Stomach (tissue), 4 donors: ENCODE measurements at regions not wholly inside any gene's neighbourhood (a gene's known extent, or its start where the extent isn't known, plus 50 kb on each side); places are given as distances from the start of the nearest gene placed in this dataset.

Experiments used
- EP300 ChIP-seq: sonication (generic); formaldehyde crosslinking; IDR thresholded peaks from one replicate; pipeline ENCODE4 v1.6.1; 2017; ENCODE audit warnings: antibody characterized with exemption
- POLR2A ChIP-seq, 4 donors: fragments of 450-650 bp; IDR thresholded peaks; one replicate each; pipeline ENCODE4 v1.6.1; 2016; ENCODE audit warnings: antibody characterized with exemption in 4 of 4, control low read depth in 2 of 4, mild to moderate bottlenecking in 1 of 4, moderate library complexity in 1 of 4
- POLR2AphosphoS5 ChIP-seq, 3 donors: sonication (generic); formaldehyde crosslinking; IDR thresholded peaks; one replicate each; pipeline ENCODE4 v1.6.1; 2016; ENCODE audit warnings: antibody characterized with exemption in 3 of 3
- TF ChIP-seq, protein P1 (sequence below), 7 experiments: fragments of 450-650 bp in 4 of 7; fragments of 200-600 bp in 3 of 7; sonication (generic) in 3 of 7; IDR thresholded peaks; one replicate each; pipeline ENCODE4 v1.5.1; 2016 to 2019; ENCODE audit warnings: antibody characterized with exemption in 7 of 7, control low read depth in 2 of 7, mild to moderate bottlenecking in 1 of 7

DNA sequence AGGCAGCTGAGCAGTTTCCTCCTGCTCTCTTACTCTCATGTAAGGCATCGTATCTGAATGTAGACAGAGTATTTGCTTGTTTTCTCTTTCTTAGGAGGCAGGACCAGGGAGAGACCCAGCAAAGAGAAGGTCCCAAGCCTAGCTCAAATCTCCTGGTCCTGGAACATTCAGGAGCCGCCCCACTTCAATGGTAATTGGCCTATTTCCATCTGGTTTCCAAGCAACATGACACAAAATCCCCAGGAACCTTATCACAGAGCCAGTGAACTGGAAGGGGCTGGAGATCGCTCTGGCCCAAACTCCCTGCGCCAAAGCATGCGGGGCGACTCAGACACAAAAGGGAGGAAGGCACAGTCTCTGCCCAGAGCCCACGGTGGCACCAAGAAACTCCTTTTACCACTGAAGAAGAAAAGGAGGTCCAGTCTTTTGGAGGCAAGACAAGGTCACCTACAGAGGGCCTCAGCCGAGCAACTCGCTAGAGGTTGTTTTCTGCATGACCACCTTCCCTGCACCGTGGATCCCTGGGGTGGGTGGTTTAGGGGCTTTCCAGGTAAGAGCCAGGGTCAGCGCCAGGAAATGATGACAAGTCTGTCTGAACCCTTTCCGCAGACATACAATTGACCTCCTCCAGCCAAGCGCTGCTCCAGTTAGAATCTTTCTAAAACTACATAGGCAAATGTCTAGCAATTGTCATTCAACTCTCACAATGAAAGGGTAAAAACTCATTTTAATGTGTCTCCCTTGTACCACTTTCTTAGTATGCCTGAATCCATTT is 394.7 kb downstream of the SOX9 start:
- TF ChIP-seq, protein P1, sequence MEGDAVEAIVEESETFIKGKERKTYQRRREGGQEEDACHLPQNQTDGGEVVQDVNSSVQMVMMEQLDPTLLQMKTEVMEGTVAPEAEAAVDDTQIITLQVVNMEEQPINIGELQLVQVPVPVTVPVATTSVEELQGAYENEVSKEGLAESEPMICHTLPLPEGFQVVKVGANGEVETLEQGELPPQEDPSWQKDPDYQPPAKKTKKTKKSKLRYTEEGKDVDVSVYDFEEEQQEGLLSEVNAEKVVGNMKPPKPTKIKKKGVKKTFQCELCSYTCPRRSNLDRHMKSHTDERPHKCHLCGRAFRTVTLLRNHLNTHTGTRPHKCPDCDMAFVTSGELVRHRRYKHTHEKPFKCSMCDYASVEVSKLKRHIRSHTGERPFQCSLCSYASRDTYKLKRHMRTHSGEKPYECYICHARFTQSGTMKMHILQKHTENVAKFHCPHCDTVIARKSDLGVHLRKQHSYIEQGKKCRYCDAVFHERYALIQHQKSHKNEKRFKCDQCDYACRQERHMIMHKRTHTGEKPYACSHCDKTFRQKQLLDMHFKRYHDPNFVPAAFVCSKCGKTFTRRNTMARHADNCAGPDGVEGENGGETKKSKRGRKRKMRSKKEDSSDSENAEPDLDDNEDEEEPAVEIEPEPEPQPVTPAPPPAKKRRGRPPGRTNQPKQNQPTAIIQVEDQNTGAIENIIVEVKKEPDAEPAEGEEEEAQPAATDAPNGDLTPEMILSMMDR (IDR thresholded peaks at IDR 0.05), result no peak
- TF ChIP-seq EP300, result no peak
- TF ChIP-seq POLR2A (IDR thresholded peaks at IDR 0.05), result no peak
- peak in 1 of 3 donors; percentile 19 for TF ChIP-seq POLR2AphosphoS5 (IDR thresholded peaks at IDR 0.05)
